ENCODE measurements at regions not wholly inside any gene's neighbourhood (a gene's known extent, or its start where the extent isn't known, plus 50 kb on each side); places are given as distances from the start of the nearest gene placed in this dataset.

GRCh38 chr3:13243586-13243985, 170.4 kb upstream of the IQSEC1 start:
- peak; percentile 35; the same call in 2 of the 3 replicates for ATAC-seq
- Histone ChIP-seq H3K27ac (ENCODE audit: low read depth) (no peak overlapping the region), H3K27me3 (ENCODE audit: insufficient read depth) (no peaks in the 10 kb centered on the region), H3K4me2 (no peak overlapping the region), H3K36me3 (ENCODE audit: insufficient read depth) (no peaks in the 10 kb centered on the region), H2AFZ (no peak overlapping the region), H3K79me2 (replicated peaks; ENCODE audit: insufficient read depth) (no peaks in the 10 kb centered on the region), H4K20me1 (replicated peaks; ENCODE audit: insufficient read depth) (no peaks in the 10 kb centered on the region; the same call in 1 of the 2 replicates), H3K4me1 (ENCODE audit: insufficient read depth) (peaks cover 4% of the 10 kb centered on the region; the same call in 1 of the 2 replicates), H3K4me3 (no peak overlapping the region), H3F3A (replicated peaks; ENCODE audit: low read depth) (no peaks in the 10 kb centered on the region), H3K9me2 (ENCODE audit: insufficient read depth) (no peaks in the 10 kb centered on the region)
- Mint-ChIP-seq H3K36me3 (ENCODE audit: low read depth) (no peaks in the 10 kb centered on the region), H3K27ac (no peak overlapping the region), H3K9me3 (no peaks in the 10 kb centered on the region), H3K27me3 (ENCODE audit: insufficient read depth, low read depth, poor library complexity) (peaks cover 11% of the 10 kb centered on the region), H3K4me3 (no peak overlapping the region), H3K4me1 (peaks cover 12% of the 10 kb centered on the region; the same call in 2 of the 3 replicates)
- no peak for DNase-seq (ENCODE audit: low spot score)
- no peak for TF ChIP-seq CTCF (conservative IDR thresholded peaks at IDR 0.05; ENCODE audit: low read depth in 2 of 2)
- no peak for TF ChIP-seq ETS1 (IDR thresholded peaks at IDR 0.05)
- TF ChIP-seq POLR2AphosphoS5 (IDR thresholded peaks at IDR 0.05; ENCODE audit: low read depth): no peak
- no peak for TF ChIP-seq STAT1 (IDR thresholded peaks at IDR 0.05; ENCODE audit: unreplicated experiment)
- TF ChIP-seq CREB1 (CRISPR knock-in tag; IDR thresholded peaks at IDR 0.05; ENCODE audit: low read depth): no peak
- no peak for TF ChIP-seq REST (IDR thresholded peaks at IDR 0.05; ENCODE audit: unreplicated experiment)

GRCh38 chr3:13242364-13242737, 169.1 kb upstream of the IQSEC1 start:
- H3K4me3 ChIP-seq: no peak overlapping the region
- H4K20me1 ChIP-seq (replicated peaks; ENCODE audit: insufficient read depth): no peaks in the 10 kb centered on the region; the same call in 1 of the 2 replicates
- H3K27ac ChIP-seq (ENCODE audit: low read depth): no peak overlapping the region
- no peak for TF ChIP-seq JUNB (IDR thresholded peaks at IDR 0.05; ENCODE audit: unreplicated experiment)
- no peak for TF ChIP-seq NANOG (IDR thresholded peaks at IDR 0.05; ENCODE audit: borderline replicate concordance)
- ATAC-seq: no peak
- peaks cover 12% of the 10 kb centered on the region; the same call in 2 of the 3 replicates for H3K4me1 Mint-ChIP-seq
- peaks cover 14% of the 10 kb centered on the region for H3K27me3 Mint-ChIP-seq (ENCODE audit: insufficient read depth, low read depth, poor library complexity)
- H3K9me2 ChIP-seq (ENCODE audit: insufficient read depth): no peaks in the 10 kb centered on the region
- no peak overlapping the region for H3K4me3 Mint-ChIP-seq
- H3K36me3 ChIP-seq (ENCODE audit: insufficient read depth): no peaks in the 10 kb centered on the region
- H3K36me3 Mint-ChIP-seq (ENCODE audit: low read depth): no peaks in the 10 kb centered on the region
- H3K27ac Mint-ChIP-seq: no peak overlapping the region
- no peaks in the 10 kb centered on the region for H3K27me3 ChIP-seq (ENCODE audit: insufficient read depth)
- no peak overlapping the region for H2AFZ ChIP-seq
- no peaks in the 10 kb centered on the region for H3K9me3 Mint-ChIP-seq
- H3K79me2 ChIP-seq (replicated peaks; ENCODE audit: insufficient read depth): no peaks in the 10 kb centered on the region
- no peak for DNase-seq (ENCODE audit: low spot score)
- no peak overlapping the region for H3K4me2 ChIP-seq
- peaks cover 4% of the 10 kb centered on the region; the same call in 1 of the 2 replicates for H3K4me1 ChIP-seq (ENCODE audit: insufficient read depth)
- H3F3A ChIP-seq (replicated peaks; ENCODE audit: low read depth): no peaks in the 10 kb centered on the region
